NCI-H774 (cell line): ENCODE measurements at regions not wholly inside any gene's neighbourhood (a gene's known extent, or its start where the extent isn't known, plus 50 kb on each side); places are given as distances from the start of the nearest gene placed in this dataset.
"Not testable (repeated sequence)": the region's sequence is repeated elsewhere in the genome, so short reads cannot be mapped to it uniquely, and the experiment has no call there.

Experiments used
- DNase-seq: peaks from one replicate; lab custom pipeline; 2025; lab: John Stamatoyannopoulos, UW

DNA sequence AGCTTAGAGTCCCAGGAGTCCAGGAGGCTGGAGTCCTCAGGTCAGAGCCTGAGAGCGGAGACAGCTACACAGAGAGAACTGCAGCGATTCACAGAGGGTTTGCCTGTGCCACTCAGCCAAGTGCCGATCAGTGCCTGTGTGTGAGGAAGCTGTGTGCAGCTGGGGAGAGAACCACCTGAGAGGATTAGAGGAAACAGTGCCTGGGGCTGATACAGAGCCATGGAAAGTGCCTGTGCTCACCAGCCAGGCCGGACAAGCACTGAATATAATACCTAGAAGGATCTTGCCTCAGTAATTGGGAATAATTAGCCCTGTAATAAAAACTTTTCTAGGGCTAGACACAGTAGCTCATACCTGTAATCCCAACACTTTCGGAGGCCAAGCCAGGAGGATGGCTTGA is 134.7 kb downstream of the ARHGAP11B start:
- DNase-seq: not testable (repeated sequence)

DNA sequence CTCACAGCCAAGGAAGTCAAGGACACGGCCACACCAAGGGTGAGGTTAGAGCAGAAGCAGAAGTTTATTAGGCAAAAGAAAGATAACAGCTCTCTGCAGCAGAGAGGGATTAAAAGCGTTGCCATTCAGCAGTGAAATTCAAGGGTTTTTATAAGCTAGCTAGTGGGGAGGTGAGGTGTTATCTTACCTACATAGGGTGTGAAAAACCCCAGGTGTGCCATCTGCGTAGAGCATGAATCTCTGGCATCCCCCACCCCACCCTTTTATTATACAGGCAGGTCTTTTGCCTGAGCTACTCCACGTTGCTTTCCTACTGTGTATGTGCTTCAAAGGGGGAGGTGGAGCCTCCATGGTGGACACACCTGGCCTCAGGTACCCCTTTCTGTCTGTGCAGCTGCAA is 135.4 kb downstream of the ARHGAP11B start:
- not testable (repeated sequence) for DNase-seq

DNA sequence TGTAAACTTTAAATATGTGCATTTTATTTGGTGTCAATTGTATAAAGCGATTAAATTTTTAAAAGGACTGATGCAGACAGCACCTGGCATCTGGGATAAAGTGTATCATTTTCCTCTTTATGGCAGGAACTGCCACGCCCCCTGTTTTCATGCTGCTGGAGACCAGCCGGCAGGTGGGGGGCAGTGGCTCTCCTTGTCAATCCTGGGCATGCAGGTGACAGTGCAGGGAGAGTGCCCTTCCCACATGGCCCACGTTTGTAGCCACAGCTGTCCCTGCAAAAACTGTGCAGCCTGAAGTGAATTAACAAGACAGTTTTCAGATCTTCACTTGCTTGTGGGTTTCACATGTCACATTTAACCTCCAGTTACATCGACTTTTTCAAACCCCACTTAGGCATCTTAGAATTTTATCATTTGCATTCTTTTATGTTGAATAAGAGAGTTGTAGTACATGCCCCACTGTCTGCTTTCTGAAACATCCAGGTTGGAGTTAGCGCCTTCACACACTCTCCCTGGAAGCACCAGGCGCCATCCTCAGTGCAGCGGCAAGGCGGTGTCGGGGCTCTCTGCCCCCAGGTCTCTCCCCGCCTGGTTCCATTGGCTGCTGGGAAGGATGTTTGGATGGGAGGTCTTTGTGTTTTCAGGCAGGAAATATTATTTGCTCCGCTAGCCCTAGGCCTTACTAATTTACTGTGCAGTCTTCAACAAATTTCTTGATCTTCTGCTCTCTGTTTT is 134.2 kb upstream of the FAN1 start:
- DNase-seq: not testable (repeated sequence)

DNA sequence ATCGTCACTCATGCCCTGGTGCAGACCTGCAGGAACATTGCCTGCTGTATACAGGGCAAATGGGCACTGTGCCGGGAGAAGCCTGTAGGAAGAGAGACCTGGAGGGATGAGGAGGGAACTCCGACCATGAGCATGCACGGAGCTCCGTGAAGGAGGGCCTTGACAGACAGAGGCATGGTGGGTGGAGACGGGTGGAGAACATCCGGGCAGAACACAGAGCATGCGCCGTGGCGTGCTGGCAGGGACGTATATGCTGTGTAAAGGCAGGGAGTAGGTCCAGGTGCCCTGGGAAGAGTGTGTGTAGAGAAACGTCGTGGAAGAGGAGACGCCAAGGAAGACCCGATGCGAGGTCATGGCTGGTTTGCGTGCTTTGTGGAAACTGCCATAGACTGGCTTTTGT is 133.0 kb upstream of the FAN1 start:
- DNase-seq: no peak

DNA sequence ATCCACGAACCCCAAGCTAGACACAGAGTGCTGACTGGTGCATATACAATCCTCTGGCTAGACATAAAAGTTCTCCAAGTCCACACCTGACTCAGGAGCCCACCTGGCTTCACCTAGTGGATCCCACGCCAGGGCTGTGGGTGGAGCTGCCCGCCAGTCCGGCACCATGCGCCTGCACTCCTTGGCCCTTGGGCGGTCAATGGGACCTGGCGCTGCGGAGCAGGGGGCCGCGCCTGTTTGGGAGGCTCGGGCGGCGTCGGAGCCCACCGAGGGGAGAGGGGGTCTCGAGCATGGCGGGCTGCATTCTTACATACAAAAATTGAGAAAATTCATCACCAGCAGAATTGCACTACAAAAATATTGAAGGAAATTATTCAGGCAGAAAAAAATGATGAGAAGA is 120.7 kb upstream of the FAN1 start:
- no peak for DNase-seq

DNA sequence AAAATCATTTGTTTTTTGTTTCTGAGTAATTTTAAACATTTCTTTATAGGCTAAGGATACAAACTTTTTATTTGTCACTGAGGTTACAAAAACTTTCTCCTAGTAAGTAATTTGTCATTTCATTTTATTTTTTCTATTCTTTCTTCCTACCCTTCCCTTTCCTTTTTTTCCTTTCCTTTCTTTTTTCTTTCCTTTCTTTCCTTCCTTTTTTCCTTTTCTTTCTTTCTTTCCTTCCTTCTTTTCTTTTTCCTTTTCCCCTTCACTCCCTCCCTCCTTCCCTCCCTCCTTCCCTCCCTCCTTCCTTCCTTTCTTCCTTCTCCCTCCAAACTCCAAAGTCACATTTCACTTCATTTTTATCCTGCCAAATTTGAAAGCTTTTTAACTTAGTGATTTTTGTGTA is 115.1 kb upstream of the FAN1 start:
- DNase-seq: no peak

DNA sequence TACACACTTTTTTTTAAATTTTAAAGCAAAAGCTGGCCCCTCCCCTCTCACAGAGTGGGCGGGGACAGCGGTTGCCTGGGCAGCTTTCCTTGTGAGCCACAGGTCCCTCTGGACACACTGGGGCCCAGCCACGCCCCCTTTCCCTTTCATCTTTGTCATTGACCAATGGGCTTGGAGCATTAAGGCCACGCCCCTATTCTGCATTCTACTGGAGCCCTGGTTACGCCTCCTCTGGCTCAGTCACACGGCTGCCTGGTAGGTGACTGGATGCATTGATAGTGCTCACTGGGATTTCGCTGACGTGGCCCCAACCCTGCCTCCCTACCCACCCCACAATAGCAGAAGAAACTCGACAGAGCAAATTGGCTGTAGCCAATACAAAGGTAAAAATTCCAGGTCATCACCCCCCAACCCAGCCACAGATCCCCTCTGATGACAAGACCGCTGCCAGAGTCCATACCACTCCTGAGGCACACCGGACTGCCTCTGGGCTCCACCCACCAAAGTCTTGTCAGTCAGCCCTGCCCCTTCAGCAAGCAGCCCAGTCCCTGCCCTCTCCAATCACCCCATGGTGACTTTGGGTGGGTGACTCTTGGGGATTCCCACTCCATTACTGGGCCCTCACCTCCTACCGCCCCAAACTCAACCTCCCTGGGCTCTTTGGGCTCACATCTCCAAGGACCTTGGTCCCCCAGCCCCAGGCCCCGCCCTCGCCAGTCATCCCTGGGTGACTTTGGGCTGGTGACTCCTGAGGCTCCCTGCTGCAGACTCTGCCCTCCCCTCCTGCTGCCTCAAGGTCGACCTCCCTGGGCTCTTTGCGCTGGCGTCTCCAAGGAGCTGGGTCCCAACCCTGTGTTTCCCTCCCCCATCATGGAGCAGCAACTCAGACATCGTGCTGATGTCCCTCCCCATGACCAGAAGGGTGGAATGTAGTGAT is 112.2 kb upstream of the FAN1 start:
- no peak for DNase-seq

DNA sequence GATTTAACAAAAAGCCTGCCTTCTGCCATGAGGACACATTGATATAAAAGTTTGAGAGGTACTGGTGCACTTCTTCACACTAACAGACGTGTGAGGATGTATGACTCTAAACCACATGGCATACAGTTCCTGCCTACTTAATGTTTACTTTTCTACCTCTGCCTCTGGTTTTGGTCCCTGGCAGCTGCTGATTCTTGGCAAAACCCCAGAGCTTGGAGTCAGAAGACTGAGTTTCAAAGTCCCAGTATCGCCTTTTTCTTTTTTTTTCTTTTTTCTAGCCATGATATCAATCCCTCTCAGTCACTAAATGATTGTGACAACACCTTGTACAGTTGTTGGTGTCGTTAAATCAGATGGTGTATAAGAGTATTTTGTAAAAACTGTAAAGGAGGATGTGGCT is 110.9 kb upstream of the FAN1 start:
- DNase-seq: peak; percentile 22

DNA sequence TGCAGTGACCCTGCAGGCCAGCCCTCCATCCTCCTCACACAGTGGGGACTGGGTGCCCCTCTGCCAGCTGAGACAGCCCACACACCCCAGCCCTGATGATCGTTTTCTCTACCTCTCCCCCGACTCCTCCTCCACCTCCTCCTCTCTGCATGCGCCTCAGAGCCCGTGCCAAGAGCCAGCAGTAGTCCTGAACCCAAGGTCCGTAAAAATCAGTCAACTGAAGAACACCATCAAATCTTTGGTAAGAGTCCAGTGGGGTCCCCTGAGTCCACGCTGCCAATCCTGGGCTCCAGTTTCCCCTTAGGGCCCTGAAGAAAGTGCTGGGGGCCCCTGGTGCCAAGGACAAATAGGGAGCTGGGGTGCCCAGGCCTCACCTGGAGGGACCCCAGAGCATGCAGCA is 109.3 kb upstream of the FAN1 start:
- no peak for DNase-seq

DNA sequence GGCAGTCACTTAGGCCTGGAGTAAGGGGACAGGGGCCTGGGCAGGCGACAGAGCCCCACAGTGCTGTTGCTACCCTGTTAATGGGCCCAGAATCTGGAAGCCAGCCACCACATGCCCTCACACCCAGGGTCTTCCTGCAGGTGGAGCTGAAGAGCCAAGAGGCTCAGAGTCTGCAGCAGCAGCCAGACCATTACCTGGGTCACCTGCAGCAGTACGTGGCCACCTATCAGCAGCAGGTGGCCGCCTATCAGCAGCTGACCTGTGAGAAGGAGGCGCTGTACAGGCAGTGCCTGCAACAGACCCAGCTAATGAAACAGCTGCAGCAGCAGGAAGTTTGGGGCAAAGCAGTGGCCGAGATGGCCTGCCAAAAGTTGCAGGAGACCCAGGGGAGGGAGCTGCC is 104.2 kb upstream of the FAN1 start:
- peak; percentile 1 for DNase-seq

DNA sequence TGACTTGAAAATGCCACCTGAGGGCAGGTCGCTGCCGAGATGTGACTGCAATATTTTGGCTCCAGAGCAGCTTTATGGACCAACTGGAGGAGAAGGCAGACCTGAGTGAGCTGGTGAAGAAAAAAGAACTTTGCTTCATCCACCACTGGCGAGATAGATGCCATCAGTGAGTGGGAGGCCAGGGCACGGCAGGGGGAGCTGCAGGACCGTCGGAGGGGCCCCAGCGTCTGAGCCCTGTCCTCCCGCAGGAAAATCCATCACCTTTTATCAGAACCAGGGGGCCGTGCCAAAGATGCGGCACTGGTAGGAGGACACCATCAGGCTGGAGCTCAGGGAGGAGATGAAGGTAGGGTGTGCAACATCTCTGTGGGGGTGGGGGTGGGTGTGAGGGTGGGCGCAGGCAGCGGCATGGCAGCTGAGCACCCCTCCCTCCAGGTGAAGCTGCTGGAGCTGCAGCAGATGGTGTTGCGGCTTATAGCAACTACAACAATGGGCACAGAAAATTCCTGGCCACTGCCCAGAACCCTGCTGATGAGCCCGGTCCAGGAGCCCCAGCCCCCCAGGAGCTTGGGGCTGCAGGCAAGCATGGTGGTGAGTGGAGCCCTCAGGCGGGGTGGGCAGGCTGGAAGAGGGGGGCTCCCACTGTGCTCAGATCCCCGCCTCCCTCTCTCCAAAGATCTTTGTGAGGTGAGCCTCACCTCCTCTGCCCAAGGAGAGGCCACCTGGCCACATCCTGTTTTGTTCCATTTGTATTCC is 102.4 kb upstream of the FAN1 start:
- peak; percentile 23 for DNase-seq

DNA sequence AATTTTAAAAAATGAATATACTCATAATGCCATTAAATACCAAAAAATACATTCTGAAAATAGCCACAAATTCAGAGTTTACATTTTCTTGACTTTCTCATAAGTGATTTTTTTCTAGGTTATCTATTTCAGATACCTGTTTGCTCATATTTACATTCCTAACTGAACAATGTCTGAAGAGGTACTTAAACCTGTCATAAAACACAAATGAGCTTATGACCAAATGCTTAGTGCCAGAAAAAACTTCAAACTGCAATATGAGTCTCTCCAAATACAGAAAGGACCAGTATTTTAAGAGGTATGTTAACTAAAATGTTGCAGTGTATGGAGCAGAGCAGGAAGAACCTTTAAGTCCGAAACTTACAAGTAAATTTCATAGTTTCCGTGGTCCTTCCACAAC is 101.7 kb upstream of the FAN1 start:
- DNase-seq: not testable (repeated sequence)

DNA sequence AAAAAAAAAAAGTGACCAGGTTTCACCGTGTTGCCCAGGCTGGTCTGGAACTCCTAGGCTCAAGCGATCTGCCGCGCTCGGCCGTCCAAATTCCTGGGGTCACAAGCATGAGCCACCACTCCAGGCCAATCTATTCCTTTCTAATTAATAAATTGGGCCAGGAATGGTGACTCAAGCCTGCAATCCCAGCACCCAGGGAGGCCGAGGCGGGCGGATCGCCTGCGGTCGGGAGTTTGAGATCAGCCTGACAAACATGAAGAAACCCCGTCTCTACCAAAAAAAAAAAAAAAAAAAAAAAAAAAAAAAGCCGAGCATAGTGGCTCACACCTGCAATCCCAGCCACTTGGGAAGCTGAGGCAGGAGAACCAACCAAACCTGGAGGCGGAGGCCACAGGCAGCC is 100.0 kb upstream of the FAN1 start:
- DNase-seq: not testable (repeated sequence)

DNA sequence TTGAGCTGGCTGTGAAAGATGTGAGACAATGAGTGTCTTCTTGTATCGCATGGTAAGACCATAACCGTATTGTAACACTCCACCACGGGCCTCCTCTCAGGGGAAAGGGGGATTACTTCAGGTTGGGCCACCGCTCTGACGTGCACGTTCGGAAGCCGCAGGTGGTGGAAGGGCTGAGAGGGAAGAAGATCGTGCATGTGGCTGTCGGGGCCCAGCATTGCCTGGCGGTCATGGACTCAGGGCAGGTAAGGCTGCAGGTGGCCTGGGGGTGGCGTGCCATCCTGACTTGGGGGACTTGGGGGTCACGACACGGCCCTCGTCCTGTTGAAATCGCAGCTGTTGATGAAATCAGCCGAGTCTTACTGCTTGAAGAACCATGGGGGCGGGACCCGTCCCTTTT is 87.3 kb upstream of the FAN1 start:
- DNase-seq: no peak

DNA sequence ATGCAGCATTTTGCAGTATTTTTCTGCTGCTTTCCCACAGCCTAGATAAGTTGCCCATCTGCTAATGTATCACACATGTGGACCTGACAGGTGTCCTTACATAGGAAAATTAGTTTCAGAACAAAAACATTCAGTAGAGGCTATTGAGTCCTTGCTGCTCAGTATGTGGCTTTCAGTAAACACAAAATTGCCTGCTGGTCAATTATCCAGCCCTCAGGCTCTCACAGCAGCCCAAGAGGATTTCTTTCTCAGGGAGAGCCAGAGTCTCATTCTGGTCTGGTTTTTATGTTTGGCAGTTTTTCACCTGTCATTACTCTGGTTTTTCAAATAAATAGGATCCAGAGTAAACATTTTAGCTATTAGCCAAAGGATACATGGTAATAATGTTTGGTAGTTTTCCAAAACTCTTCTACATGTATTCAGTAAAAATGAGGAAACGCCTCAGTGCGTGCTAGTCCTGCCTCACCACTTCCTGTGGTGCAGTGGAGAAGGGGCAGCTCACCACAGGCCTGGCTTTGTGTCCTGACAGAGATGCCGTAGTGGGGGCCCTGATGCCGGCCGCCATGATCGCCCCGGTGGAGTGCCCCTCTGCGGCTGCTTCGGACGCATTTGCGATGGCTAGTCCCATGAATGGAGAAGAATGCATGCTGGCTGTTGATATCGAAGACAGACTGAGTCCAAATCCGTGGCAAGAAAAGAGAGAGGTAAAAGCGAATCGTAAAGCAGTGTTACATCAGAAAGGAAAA is 80.5 kb upstream of the FAN1 start:
- peak; percentile 80 for DNase-seq

DNA sequence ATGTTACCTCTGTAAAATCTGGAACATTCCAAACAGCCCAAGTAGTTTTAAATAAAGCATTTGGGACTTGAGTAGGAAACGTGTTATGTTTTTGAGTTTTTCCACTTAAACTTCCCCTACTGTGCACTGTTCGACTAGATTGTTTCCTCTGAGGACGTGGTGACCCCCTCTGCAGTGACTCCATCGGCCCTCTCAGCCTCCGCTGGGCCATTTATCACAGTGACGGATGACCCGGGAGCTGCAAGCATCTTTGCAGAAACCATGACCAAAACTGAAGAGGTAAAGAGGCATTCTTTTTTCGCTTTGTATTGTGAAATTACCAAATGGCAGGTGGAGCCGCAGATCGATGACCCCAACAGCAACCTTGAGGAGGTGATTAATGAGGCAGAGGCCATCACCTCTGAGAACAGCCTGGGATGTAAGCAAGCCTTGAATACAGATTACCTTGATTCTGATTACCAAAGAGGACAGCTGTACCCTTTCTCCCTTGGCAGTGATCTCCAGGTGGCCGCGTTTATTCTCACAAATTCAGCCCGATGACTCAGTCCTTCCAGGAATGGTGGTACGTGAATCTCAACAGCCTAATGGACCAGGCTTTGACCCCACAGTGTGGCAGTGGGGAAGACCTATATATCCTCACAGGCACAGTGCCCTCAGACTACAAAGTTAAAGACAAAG is 79.1 kb upstream of the FAN1 start:
- DNase-seq: peak; percentile 2

DNA sequence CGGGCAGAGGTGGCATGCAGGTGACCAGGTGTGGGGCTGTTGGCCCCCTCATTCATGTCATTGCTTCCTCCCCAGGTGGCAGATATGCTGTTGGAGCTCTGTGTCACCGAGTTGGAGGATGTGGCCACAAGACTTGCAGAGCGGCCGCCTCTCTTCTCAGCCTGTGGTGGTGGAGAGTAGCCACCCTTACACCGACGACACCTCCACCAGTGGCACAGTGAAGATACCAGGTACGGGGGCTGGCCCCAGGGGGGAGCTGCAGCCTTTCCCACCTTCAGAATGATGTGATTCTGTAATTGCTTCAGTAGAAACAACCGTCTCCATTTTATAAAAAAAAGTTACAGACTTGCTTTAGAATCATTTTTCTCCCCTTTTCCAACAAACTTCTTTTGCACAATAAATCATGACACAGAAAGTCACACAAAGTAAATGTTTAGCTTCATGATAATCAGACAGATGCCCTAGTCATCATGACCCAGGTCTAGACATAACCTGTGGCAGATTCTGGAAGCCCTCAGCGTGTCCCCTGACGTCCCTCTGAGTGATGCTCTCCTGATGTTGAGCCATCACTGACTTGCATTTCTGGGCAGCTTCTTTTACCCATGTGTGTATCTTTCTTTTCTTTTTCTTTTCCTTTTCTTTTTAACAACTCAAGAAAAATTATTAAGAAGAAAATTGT is 76.0 kb upstream of the FAN1 start:
- DNase-seq: no peak

DNA sequence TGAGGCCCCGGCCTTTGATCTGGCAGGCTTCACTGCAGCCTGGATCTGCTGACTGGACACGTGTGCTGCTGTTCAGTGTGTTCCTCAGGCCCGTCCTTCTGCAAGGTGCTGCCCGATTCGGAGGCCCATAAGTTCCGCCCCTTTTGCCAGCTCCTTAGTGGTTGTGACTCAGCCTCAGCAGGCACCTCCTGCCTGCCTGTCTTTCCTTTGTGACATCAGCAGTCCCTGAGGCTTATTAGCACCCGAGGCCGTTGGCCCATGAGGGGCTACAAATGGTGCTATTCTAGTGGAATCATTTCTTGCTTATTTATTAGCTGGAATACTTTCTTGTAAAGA is 75.4 kb upstream of the FAN1 start:
- DNase-seq: not testable (repeated sequence)

DNA sequence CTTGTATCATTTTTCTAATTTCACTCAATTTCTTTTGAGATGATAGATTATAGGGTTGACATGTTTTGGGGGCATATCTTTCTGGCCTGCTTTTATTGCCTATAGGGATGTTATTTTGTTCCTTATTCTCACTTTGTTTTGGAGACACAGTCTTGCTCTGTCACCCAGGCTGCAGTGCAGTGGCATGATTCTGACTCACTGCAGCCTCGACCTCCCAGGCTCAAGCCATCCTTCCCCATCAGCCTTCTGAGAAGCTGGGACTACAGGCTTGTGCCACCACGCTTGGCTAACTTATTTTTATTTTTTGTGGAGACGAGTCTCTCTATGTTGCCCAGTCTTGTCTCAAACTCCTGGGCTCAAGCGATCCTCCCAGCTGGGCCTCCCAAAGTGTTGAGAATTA is 72.8 kb upstream of the FAN1 start:
- no peak for DNase-seq

DNA sequence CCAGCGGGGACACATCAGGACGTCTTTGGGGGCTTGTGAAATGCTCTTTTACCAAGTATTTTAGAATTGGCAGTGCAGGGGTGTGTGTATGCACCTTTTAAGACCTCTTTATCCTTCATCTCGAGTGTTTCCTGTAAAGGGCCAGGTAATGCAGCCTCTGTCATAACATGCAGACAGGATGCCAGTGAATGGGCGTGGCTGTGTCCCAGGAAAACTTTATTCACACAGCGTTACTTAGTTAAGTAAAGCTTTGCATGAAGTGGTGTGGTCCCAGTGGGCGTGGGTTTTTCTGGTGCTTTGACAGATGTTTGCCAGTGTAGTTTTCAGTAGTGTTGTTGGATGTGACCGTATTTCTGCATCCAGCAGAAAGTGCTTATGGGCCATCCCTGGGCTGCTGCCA is 70.3 kb upstream of the FAN1 start:
- DNase-seq: not testable (repeated sequence)

DNA sequence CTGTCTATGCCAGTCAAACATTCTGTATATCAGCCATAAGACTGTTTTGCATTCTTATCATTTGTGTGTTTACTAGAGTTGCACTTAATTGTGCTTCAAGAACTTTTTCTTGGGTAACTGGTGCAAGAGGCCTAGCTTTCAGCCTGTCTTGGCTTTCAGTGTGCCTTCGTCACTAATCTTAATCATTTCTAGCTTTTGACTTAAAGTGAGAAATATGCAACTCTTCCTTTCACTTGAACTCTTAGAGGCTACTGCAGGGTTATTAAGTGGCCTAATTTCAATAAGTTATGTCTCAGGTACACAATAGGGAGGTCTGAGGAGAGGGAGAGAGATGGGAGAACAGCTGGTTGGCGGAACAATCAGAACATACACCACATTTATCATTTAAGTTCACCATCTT is 62.1 kb upstream of the FAN1 start:
- DNase-seq: not testable (repeated sequence)
